NCI-H345 treated with DMSO at 0.1 percent for 48 hours (cell line): ENCODE measurements at regions not wholly inside any gene's neighbourhood (a gene's known extent, or its start where the extent isn't known, plus 50 kb on each side); places are given as distances from the start of the nearest gene placed in this dataset.

Experiments used
- DNase-seq: peaks from one replicate; lab custom pipeline; 2025; ENCODE audit not compliant: unreplicated experiment; lab: John Stamatoyannopoulos, UW

DNA sequence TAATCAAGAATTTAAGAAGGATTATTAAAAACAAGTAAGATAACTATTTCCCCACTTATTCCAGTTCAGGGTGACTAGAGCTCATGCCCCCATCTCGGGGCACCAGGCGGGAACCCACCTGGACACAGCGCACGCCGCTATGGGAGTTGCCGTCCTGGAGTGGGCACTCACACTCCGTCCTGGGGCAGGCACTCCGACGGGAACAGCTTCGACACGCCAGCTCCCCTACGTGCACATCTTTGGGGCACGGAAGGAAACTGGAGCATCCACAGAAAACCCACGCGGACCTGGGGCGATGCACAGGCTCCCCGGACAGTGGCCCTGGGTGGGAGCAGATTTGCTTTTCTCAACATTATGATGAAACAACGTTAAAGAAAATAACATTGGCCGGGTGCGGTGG, 52.0 kb upstream of the GATA5 start:
- no peak for DNase-seq

DNA sequence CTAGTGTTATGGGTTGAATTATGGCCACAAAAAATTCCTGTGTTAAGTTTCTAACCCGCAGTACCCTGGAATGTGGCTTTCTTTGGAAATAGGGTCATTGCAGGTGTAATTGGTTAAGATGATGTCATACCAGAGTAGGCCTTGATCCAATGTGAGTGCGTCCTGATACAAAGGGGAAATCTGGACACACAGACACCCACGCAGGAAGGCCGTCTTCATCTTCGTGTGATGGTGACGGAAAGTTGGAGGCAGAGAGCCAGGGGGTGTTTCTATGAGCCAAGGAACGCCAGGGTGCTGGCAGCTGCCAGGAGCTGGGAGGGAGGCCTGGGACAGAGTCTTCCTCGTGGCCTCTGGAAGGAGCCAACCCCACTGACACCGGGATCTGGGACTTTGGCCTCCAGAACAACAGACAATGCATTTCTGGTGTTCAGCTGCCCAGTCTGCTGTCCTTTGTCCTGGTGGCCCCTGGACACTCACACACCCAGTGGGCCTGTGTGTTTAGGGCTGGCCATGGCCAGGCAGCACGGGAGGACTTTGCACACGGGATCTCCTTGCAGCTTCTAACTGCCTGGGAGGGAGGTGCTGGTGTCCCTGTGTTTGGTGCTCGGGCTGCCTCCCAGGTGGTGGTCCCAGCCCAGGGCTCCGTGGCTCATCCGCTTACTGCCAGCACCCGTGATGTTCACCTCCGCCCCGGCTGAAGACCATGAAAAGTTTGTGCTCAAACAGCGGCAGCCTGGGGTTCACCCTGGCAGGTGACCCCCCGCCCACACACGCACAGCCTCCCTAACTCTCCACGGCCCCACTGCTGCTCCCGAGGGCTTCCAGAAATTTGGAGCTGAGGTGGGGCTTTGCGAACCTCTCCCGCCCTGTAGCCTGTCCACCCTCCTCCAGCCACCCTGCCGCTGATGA, 53.4 kb upstream of the GATA5 start:
- DNase-seq = no peak

DNA sequence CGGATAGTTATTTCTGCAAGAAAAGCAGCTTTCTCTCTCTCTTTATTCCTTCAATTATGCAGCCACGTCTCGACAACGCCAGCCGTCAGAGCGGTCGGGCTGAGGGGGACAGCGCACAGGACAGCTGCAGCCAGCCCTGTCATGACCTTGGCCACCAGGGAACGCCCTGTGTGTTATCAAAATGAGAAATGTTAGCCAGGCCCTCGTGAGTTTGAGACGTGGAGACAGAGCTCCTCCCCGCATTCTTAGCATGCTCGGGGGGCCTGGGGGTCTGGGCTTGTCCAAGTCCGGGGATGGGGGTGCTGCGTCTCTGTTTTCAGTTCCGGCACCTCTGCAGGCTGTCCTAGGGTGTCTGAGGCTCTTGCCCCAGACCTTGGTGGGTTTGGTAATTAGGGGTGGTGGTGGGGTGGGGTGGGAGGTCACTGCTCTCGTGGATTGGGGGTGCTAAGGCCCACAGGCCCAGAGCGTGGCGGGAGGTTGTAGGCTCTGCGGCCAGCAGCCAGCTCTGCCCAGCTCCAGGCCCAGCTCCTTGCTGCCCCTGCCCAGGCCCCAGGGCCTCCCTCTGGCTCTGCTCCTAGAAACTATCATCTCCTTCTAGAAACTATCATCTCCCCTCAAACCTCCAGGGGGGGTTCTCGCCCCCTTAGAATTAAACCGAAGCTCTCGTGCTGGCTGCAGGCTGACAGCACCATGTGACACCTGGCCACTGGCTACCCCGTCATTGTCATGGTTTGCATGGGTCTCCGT, 54.3 kb upstream of the GATA5 start:
- no peak for DNase-seq

DNA sequence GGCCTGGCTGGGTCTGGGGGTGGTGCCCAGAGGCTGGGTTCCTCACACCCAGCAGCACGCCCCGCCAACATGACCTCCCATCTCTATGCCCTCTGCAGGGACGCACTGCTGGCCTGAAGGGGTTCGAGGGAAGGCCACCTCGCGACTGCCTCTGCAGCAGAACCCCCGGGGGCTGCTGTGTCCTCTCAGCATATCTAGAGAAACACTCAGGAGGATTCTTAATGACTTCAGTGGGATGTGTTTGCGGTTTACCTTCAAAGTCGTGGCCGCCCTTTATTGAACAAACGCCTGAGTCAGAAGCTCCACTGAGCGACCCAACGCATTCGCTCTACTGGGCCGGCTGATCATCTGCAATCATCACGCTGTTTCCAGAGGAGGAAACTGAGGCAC, 54.8 kb upstream of the GATA5 start:
- no peak for DNase-seq

DNA sequence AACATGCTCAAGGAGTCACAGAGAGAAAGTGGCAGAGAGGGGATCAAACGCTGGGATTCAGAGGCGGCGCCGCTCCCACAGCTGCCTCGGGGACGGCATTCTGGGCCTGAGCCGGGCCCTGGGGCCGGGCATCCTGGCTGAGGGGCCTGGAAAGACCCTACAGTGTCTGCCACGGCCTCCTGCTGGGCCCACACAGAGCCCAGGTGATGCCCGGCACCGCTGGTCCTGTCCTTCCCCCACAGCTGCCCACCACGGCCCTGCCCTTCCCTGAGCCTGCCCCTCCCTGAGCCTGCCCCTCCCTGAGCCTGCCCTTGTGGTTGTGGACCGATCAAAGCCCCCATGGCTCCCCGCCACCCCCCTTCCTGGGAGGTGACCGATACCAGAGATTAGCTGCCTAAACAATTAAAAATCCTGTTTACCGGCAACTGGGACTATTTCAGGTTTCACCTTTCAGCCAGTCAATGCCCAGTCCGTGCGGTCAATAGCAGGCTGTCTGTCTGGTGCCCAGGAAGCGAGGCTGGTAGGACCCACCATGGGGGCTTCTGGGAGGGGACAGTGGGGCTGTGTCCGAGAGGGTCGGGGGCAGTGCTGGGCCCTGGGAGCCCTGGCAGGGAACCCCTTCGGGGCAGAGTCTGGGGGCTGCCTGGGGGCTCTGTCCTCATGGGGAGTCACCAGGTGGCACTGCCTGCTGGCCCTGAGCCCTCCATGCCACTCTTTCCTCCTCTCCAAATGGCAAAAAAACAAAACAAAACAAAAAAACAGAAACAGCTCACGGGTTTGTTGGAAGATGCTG, 55.4 kb upstream of the GATA5 start:
- no peak for DNase-seq

DNA sequence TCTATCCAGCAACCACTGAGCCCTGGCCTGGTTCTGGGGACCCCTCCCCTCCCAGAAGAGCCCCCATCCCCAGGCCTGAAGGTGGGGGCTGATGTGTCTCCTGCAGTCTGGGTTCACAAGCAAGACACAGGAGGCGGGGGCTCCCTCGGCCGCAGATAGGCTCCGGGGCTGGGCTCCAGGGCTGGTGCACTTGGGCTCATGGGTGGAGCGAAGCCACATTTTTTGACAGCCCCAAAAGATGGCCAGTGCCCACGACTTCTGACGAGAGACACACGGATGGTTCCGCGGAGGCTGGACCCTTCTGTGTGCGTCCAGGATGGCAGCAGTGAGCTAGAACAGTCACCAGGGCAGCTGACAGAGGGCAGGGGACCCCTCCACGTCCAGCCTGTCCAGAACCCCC, 57.1 kb upstream of the GATA5 start:
- DNase-seq = no peak

DNA sequence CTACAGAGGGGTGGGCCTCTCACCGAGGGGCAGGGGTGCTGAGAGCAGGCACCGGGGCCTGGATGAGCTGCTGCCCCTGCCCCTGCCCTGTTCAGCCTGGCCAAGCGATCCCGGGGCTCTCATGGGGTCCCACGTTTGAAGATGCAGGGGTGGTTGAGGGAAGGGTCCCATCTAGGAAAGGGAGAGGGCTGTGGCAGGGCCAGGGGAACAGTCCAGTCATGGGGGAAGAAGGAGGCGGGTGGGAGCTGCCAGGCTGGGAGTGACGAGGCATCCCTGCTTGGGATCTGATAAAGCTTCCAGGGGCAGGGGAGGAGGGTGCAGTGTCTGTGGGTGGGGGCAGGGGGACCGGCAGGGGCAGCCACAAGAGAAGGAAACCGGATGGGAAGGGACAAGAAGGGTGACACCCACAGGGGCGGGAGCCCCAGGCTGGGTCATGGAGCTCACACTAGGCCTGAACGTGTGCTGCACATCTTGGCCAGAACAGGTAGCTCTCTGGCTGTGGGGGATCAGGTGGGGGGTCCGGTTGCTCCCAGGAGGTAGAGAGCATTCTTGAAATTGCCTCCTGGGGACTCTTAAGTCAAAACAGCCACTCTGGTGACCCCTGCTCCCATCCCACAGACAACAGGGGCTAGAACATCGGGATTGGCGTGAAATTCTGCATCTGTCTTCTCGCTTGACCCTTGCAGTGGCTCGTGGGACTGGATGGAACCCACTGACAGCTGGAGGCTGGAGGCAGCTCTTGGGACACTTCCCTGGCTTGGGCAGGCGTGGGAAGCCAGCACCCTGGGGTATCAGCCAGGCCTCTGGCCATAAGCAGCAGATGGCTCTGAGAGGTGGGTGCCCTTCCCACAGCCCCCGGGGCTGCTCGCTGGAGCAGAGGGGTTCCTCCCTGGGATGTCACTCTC, 58.0 kb upstream of the GATA5 start:
- DNase-seq = no peak

DNA sequence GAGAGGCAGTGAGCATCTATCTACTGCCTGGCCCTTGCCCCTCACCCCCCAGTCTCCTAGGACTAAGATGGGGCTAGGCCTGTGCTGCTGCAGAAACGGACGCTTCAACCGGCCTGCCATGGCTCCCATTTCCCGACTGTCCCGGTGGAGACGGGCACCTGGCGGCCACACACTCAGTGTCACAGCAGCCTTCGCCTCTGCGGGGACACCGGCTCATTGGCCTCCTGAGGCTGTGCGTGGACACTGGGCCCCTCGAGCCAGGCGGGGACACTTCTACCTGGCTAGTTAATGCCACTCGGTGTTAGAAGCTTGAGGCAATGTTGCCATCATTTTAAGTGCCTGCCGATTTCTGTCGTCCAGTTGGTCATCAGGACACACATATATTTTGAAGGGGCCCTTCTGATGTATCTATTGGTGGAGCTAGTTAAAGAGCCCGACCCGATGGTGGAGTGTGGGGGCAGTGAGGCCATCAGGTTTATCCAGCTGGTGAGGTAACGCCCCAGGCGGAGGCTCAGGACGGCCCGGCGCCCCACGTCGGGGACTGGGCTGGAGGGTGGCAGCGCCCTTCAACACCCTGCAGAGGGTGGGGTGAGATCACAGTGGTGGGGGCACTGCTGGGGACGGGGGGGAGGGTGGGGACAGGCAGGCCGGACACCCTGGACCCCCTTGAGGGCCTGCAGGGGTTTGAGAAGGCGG, 58.9 kb upstream of the GATA5 start:
- DNase-seq = no peak

DNA sequence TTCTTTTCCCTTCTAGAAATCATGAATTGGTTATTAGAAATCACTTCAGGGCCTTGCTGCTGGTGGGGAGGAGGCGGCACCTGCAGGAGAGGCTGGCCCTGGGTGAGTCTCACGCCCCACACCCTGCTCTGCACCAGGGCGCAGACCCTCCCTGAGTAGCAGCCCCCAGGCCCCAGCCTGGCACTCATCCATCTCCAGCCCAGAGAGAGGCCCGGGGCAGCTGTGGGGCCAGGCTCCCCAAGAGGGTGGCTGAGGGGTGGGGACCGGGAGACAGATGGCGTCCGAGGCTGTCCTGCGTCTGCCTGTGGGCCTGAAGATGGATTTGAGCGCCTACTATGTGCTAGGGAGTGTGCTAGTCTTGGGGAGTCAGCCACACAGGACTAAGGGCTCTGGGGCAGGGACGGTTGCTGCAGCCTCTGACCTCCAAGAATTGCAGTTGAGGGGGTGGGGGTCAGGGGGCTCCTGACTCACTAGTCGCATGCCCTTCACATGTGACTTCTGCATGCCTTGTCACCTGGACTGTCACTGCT, 59.6 kb upstream of the GATA5 start:
- no peak for DNase-seq

DNA sequence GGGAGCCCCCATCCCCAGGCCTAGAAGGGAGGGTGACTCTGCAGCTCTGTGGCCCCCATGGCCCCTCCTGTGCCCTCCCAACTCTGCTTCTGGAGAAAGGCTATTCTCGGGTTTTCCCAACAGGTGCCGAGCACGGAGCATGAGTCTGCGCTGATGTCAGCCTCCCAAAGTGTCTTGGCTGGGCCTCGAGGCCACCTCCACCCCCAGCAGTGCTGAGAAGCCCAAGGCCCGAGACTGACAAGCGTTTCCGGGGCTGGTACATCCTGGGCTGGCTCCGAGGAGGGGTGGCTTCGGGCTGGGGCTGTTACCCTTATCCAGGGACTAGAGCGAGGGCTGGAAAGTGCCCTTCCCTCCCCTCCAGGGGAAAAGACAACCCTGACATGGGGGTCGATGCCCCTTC, 60.2 kb upstream of the GATA5 start:
- no peak for DNase-seq

DNA sequence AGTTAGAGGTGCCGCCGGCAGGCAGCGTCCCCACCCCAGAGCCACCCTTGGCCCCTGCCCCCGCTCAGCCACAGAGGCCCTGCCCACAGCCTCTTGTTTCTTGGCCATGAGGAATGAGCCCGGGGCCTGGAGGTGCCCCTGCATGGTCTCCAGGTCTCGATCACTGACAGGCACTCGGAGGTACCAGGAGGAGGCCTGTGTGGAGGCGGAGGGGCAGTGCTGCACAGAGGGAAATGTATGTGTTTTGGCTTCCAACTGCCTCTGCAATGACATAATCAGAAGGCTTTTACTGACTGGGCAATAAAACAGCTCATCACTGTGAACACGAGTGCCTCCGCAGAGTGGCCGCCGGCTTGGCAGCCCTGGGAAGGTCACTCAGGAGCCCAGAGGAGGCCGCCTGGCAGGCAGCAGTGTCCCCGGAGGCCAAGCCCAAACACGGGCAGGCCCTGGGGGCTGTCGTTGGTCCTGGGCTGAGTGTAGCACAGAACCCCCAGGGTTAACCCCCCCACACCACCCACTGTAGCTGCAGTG, 61.1 kb upstream of the GATA5 start:
- DNase-seq = no peak

DNA sequence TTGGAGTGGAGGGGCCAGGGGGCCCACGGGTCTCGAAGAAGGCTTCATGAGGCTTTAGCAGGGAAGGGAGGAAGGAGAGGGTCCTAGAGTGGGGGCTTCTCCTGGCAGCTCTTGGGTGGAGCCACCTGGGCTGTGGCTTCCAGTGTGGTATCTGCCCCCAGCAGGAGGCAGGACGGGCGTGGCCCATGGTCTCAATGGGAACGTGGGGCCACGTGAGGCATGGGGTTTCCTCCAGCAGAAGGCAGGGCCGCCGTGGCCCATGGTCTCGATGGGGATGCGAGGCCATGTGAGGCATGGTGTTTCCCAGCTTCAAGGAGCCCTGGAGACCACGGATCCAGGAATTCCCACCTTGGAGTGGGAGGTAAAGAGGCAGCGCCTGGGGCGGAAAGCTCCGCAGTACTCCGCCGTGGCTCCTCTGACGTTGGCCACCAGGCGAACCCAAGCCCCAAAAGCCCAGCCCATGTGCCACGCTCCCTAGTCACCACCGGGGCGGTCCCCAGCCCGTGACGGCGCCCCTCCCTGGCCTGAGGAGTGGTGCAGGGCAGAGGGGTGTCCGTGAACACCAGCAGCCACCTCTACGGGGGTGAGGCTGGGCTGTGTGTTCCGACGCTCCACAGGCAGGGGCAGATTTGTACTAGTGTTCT, 62.0 kb upstream of the GATA5 start:
- DNase-seq = no peak

DNA sequence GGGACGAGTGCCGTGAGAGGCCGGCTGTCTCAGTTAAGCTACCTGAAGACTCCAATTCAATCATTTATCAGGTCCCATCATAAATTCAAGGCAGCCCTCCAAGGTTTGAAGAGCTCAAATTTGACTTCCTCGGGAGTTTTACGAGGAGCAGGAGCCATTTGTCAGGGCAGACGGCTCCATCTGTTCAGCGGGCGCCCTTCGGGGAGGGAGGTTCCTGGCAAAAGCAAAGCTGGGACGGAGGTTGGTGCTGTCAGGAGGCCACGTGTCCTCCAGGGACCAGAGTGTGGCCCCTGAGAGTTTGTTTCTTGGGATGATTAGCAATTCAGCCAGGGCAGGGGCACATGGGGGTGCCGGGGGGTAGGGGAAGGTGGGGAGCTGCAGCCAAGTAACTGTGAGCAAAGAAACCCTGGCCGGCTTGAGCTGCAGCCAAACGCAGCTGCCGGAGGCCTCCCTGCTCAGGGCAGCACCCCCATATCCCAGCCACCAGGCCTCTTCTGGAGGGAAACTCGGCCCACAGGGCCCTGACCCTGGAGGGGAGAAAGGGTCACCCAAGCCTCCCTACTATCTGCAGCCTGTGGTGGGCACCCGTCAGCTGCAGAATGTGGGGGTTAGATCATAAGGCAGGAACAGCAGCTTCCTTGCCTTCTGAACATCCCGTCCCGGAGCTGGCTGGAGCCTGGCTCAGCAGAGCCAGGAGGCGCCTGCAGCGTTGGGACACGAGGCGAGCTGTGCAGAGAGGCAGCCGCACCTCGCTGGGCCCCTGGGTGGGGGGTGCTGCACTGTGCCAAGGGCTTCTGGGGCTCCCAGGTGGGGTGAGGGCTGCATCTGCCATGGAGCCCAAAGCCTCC, 63.6 kb upstream of the GATA5 start:
- DNase-seq = no peak

DNA sequence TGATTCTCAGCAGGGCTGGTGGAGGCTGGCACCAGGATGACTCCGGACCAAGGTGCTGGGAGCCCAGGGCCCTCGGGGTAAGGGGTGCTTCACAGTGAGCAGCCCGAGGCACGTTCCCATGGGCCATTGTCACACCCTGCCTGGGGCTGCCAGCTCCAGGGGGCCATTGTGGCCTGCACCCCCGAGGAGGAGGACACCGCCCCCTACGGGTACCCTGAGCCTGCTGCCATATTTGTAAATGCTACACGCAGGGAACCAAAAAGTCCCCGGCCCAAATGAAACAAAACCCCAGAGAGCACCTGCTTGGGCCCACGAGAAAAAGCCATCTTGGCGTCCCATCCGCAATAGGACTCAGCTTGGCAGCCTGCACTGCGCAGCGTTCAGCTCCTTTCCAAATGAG, 64.7 kb upstream of the GATA5 start:
- DNase-seq = no peak

DNA sequence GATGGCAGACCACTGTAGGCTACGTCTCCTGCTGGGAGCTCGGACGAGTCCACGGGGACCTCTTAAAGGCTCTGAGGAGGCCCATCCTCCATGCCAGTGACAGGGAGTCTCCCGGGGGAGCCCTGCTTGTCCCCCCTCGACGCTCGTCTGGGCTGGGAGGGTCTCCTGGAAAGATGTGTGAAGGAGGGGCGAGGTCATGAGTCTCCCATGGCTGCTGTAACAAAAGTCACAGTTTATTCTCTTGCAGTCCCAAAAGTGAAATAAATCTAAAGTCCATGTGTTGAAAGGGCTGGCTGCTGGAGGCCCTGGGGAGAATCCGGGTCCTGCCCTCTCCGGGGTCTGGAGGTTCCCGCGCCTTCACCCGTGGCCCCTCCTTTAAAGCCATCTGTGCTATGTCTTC, 67.1 kb upstream of the GATA5 start:
- DNase-seq = no peak

DNA sequence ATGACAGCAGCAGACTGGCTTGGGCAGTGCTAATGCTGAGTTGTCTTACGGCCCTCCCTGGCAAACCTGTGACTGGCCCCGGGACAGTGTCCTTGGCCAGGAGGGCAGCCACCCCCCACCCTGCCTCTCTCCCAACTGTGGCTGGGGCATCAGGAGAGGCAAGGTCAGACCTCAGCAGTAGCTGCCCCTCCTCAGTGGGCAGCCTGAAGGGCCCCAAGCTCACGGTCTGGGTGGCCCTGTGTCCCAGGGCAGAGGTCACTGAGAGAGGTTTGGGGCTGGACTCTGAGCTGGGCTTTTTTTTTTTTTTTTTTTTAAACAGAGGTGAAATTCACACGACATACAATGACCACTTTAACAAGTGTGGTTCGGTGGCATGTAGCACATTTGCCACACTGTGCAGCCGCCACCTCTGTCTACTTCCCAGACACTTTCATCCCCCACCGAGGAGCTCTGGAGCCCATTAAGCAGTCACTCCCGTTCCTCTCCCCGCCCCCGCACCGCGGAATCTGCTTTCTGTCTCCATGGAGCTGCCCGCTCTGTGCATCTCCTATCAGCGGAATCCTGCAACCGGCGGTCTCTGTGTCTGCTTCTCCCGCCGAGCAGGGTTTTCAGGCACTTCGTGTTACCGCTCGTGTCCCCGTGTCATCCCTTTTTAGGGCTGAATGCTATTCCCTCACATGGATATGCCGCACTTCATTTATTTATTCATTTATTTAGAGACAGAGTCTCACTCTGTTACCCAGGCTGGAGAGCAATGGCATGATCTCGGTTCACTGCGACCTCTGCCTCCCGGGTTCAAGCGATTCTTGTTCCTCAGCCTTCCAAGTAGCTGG, 67.9 kb upstream of the GATA5 start:
- no peak for DNase-seq

DNA sequence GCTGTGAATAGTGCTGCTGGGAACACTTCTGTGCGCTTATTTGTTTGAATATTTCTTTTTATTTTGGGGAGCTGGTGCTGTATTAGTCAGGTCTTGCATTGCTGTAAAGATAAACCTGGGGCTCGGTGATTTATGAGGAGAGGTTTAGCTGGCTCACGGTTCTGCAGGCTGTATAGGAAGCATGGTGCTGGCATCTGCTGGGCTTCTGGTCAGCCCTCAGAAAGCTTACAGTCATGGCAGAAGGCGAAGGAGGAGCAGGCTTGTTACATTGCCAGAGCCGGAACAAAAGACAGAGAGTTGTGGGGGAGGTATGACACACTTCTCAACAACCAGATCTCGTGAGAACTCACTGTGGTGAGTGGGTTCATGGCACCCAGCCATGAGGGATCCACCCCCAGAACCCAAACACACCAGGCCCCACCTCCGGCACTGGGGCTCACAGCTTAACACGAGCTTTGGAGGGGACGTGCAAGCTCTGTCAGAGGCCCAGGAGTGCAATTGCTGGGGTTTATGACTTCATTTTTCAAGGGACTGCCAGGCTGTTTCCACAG, 68.8 kb upstream of the GATA5 start:
- DNase-seq = no peak
